ENCODE measurements at regions not wholly inside any gene's neighbourhood (a gene's known extent, or its start where the extent isn't known, plus 50 kb on each side); places are given as distances from the start of the nearest gene placed in this dataset.

DNA sequence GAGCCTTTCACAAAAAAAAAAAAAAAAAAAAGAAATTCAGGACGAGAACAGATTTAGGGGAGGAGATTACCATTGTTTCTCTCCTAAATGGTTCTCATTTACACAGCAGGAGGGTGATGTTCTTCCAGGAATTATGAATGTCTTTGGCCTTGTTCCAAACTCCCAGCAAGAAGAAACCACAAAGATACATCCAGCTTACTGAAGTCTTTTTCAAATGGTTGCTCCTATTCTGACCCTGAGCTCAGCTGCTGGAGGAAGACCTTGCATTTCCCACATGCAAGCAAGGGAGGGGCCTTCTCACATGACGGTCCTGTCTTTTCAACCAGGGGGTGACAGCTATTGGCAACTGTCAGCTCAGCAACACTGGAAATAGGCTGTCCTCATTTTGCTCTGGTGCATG lies 203.0 kb upstream of the VLDLR start (continued):
- TF ChIP-seq, protein P1, sequence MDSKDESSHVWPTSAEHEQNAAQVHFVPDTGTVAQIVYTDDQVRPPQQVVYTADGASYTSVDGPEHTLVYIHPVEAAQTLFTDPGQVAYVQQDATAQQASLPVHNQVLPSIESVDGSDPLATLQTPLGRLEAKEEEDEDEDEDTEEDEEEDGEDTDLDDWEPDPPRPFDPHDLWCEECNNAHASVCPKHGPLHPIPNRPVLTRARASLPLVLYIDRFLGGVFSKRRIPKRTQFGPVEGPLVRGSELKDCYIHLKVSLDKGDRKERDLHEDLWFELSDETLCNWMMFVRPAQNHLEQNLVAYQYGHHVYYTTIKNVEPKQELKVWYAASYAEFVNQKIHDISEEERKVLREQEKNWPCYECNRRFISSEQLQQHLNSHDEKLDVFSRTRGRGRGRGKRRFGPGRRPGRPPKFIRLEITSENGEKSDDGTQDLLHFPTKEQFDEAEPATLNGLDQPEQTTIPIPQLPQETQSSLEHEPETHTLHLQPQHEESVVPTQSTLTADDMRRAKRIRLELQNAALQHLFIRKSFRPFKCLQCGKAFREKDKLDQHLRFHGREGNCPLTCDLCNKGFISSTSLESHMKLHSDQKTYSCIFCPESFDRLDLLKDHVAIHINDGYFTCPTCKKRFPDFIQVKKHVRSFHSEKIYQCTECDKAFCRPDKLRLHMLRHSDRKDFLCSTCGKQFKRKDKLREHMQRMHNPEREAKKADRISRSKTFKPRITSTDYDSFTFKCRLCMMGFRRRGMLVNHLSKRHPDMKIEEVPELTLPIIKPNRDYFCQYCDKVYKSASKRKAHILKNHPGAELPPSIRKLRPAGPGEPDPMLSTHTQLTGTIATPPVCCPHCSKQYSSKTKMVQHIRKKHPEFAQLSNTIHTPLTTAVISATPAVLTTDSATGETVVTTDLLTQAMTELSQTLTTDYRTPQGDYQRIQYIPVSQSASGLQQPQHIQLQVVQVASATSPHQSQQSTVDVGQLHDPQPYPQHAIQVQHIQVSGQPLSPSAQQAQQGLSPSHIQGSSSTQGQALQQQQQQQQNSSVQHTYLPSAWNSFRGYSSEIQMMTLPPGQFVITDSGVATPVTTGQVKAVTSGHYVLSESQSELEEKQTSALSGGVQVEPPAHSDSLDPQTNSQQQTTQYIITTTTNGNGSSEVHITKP (tag by site-specific recombination; IDR thresholded peaks at IDR 0.05) = peak; percentile 84
- TF ChIP-seq ZNF654 (tag by site-specific recombination; IDR thresholded peaks at IDR 0.05; ENCODE audit: low read depth) (no peak), KLF9 (tag by site-specific recombination; IDR thresholded peaks at IDR 0.05; ENCODE audit: low read depth) (no peak), ZNF658 (tag by site-specific recombination; IDR thresholded peaks at IDR 0.05) (no peak), ZNF16 (tag by site-specific recombination; IDR thresholded peaks at IDR 0.05; ENCODE audit: low read depth) (no peak), ZEB2 (tag by site-specific recombination; IDR thresholded peaks at IDR 0.05) (no peak), ZNF146 (tag by site-specific recombination; IDR thresholded peaks at IDR 0.05) (no peak), BCL11B (tag by site-specific recombination; IDR thresholded peaks at IDR 0.05; ENCODE audit: low read depth) (no peak), ZNF114 (tag by site-specific recombination; IDR thresholded peaks at IDR 0.05) (no peak), ZFP41 (tag by site-specific recombination; IDR thresholded peaks at IDR 0.05; ENCODE audit: borderline replicate concordance) (no peak), SP2 (tag by site-specific recombination; IDR thresholded peaks at IDR 0.05) (no peak), ZNF202 (tag by site-specific recombination; IDR thresholded peaks at IDR 0.05; ENCODE audit: borderline replicate concordance) (no peak), ZNF677 (tag by site-specific recombination; IDR thresholded peaks at IDR 0.05) (no peak), ZNF341 (tag by site-specific recombination; IDR thresholded peaks at IDR 0.05; ENCODE audit: low read depth) (no peak), GFI1B (tag by site-specific recombination; IDR thresholded peaks at IDR 0.05) (no peak), GLIS1 (tag by site-specific recombination; IDR thresholded peaks at IDR 0.05) (peak; percentile 29), ZNF530 (tag by site-specific recombination; IDR thresholded peaks at IDR 0.05; ENCODE audit: low read depth) (no peak), ZNF394 (tag by site-specific recombination; IDR thresholded peaks at IDR 0.05; ENCODE audit: borderline replicate concordance) (peak; percentile 8; the same call in 1 of the 2 replicates), ZNF514 (tag by site-specific recombination; IDR thresholded peaks at IDR 0.05) (no peak)
- TF ChIP-seq, protein P2, sequence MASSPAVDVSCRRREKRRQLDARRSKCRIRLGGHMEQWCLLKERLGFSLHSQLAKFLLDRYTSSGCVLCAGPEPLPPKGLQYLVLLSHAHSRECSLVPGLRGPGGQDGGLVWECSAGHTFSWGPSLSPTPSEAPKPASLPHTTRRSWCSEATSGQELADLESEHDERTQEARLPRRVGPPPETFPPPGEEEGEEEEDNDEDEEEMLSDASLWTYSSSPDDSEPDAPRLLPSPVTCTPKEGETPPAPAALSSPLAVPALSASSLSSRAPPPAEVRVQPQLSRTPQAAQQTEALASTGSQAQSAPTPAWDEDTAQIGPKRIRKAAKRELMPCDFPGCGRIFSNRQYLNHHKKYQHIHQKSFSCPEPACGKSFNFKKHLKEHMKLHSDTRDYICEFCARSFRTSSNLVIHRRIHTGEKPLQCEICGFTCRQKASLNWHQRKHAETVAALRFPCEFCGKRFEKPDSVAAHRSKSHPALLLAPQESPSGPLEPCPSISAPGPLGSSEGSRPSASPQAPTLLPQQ (tag by site-specific recombination; IDR thresholded peaks at IDR 0.05) = no peak
- TF ChIP-seq, protein P3, sequence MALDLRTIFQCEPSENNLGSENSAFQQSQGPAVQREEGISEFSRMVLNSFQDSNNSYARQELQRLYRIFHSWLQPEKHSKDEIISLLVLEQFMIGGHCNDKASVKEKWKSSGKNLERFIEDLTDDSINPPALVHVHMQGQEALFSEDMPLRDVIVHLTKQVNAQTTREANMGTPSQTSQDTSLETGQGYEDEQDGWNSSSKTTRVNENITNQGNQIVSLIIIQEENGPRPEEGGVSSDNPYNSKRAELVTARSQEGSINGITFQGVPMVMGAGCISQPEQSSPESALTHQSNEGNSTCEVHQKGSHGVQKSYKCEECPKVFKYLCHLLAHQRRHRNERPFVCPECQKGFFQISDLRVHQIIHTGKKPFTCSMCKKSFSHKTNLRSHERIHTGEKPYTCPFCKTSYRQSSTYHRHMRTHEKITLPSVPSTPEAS (tag by site-specific recombination; IDR thresholded peaks at IDR 0.05) = no peak
- TF ChIP-seq, protein P4, sequence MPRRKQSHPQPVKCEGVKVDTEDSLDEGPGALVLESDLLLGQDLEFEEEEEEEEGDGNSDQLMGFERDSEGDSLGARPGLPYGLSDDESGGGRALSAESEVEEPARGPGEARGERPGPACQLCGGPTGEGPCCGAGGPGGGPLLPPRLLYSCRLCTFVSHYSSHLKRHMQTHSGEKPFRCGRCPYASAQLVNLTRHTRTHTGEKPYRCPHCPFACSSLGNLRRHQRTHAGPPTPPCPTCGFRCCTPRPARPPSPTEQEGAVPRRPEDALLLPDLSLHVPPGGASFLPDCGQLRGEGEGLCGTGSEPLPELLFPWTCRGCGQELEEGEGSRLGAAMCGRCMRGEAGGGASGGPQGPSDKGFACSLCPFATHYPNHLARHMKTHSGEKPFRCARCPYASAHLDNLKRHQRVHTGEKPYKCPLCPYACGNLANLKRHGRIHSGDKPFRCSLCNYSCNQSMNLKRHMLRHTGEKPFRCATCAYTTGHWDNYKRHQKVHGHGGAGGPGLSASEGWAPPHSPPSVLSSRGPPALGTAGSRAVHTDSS (tag by site-specific recombination; IDR thresholded peaks at IDR 0.05) = peak; percentile 47; the same call in 1 of the 2 replicates
- TF ChIP-seq, protein P5, sequence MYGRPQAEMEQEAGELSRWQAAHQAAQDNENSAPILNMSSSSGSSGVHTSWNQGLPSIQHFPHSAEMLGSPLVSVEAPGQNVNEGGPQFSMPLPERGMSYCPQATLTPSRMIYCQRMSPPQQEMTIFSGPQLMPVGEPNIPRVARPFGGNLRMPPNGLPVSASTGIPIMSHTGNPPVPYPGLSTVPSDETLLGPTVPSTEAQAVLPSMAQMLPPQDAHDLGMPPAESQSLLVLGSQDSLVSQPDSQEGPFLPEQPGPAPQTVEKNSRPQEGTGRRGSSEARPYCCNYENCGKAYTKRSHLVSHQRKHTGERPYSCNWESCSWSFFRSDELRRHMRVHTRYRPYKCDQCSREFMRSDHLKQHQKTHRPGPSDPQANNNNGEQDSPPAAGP (tag by site-specific recombination; IDR thresholded peaks at IDR 0.05) = no peak
- TF ChIP-seq, protein P6, sequence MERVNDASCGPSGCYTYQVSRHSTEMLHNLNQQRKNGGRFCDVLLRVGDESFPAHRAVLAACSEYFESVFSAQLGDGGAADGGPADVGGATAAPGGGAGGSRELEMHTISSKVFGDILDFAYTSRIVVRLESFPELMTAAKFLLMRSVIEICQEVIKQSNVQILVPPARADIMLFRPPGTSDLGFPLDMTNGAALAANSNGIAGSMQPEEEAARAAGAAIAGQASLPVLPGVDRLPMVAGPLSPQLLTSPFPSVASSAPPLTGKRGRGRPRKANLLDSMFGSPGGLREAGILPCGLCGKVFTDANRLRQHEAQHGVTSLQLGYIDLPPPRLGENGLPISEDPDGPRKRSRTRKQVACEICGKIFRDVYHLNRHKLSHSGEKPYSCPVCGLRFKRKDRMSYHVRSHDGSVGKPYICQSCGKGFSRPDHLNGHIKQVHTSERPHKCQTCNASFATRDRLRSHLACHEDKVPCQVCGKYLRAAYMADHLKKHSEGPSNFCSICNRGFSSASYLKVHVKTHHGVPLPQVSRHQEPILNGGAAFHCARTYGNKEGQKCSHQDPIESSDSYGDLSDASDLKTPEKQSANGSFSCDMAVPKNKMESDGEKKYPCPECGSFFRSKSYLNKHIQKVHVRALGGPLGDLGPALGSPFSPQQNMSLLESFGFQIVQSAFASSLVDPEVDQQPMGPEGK (tag by site-specific recombination; IDR thresholded peaks at IDR 0.05) = no peak
- TF ChIP-seq, protein P7, sequence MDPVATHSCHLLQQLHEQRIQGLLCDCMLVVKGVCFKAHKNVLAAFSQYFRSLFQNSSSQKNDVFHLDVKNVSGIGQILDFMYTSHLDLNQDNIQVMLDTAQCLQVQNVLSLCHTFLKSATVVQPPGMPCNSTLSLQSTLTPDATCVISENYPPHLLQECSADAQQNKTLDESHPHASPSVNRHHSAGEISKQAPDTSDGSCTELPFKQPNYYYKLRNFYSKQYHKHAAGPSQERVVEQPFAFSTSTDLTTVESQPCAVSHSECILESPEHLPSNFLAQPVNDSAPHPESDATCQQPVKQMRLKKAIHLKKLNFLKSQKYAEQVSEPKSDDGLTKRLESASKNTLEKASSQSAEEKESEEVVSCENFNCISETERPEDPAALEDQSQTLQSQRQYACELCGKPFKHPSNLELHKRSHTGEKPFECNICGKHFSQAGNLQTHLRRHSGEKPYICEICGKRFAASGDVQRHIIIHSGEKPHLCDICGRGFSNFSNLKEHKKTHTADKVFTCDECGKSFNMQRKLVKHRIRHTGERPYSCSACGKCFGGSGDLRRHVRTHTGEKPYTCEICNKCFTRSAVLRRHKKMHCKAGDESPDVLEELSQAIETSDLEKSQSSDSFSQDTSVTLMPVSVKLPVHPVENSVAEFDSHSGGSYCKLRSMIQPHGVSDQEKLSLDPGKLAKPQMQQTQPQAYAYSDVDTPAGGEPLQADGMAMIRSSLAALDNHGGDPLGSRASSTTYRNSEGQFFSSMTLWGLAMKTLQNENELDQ (tag by site-specific recombination; IDR thresholded peaks at IDR 0.05; ENCODE audit: low read depth) = no peak
